ENCODE measurements at regions not wholly inside any gene's neighbourhood (a gene's known extent, or its start where the extent isn't known, plus 50 kb on each side); places are given as distances from the start of the nearest gene placed in this dataset.

DNA sequence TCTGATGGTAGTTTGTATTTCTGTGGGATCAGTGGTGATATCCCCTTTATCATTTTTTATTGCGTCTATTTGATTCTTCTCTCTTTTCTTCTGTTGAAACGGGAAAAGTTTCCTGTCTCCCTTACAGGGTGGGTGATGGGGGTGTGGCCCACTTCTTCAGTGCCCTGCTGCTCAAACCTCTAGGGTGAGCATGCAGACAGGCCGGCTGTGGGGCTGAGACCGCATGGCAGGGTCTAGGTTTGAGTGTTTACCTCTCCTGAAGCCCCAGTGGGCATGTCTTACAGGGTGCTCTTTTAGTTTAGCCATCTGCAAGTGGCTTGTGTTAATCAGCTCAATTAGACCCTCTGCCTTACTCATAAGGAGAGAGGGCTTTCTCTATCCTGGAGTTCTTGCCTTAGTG lies 450.0 kb upstream of the EPHA3 start:
- H2AFZ ChIP-seq (ENCODE audit: low read length, unreplicated experiment) = no peak overlapping the region
- no peaks in the 10 kb centered on the region for H3K27me3 ChIP-seq (ENCODE audit: insufficient read depth, low read length)
- no peaks in the 10 kb centered on the region for H3K79me2 ChIP-seq (ENCODE audit: control insufficient read depth, insufficient read depth, low read length, unreplicated experiment)
- H3K4me1 ChIP-seq (ENCODE audit: control insufficient read depth, insufficient read depth, low read length, unreplicated experiment) = peaks cover 4% of the 10 kb centered on the region
- H3K27ac ChIP-seq (ENCODE audit: low read depth, low read length) = no peak overlapping the region
- H3K36me3 ChIP-seq (ENCODE audit: insufficient read depth, low read length) = no peaks in the 10 kb centered on the region
- H3K4me3 ChIP-seq (ENCODE audit: low read depth, low read length) = no peak overlapping the region

DNA sequence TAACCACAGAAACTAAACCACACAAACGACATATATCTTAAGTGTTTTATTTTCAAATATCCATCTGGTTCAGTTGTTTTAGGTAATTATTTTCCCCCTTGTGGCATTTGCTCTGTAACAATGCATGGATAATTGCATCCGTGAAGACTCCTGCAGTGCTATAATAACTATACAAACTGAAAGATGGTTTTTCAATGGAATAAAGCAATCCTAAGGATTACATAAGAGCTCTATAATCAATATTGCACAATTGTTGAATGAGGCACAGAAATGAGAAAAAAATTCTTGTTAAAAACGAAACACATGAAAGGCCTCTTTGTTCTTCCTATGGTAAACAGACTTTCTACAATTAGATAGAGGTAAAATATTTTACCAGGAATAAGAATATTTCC lies 446.0 kb upstream of the EPHA3 start:
- Histone ChIP-seq H3K4me1 (ENCODE audit: control insufficient read depth, insufficient read depth, low read length, unreplicated experiment) (peaks cover 4% of the 10 kb centered on the region), H3K27ac (ENCODE audit: low read depth, low read length) (no peak overlapping the region), H3K36me3 (ENCODE audit: insufficient read depth, low read length) (no peaks in the 10 kb centered on the region), H3K4me3 (ENCODE audit: low read depth, low read length) (no peak overlapping the region), H3K79me2 (ENCODE audit: control insufficient read depth, insufficient read depth, low read length, unreplicated experiment) (no peaks in the 10 kb centered on the region), H3K27me3 (ENCODE audit: insufficient read depth, low read length) (no peaks in the 10 kb centered on the region), H2AFZ (ENCODE audit: low read length, unreplicated experiment) (no peak overlapping the region)

DNA sequence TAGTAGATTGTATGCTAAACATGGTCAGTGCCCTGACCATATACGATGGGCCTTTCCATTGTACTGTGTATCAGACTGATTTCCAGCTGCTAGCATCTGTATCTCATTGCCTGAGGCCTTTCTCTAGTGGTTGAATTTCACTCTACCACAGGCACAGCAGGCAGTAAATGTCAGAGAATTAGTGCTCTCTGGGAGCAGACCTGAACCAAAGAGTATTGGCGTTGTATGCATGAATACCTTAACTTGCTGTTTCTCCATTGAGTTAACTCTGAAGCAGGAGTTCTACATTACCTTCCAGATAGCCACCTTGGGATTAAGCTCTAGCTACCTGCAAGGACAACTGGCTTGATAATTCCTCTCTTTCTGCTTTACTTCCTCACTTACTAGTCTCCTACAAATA lies 439.2 kb upstream of the EPHA3 start:
- no peak overlapping the region for H3K4me3 ChIP-seq (ENCODE audit: low read depth, low read length)
- no peaks in the 10 kb centered on the region for H3K4me1 ChIP-seq (ENCODE audit: control insufficient read depth, insufficient read depth, low read length, unreplicated experiment)
- H3K79me2 ChIP-seq (ENCODE audit: control insufficient read depth, insufficient read depth, low read length, unreplicated experiment) = no peaks in the 10 kb centered on the region
- H3K27me3 ChIP-seq (ENCODE audit: insufficient read depth, low read length) = no peaks in the 10 kb centered on the region
- H3K36me3 ChIP-seq (ENCODE audit: insufficient read depth, low read length) = no peaks in the 10 kb centered on the region
- no peak overlapping the region for H2AFZ ChIP-seq (ENCODE audit: low read length, unreplicated experiment)
- H3K27ac ChIP-seq (ENCODE audit: low read depth, low read length) = no peak overlapping the region

DNA sequence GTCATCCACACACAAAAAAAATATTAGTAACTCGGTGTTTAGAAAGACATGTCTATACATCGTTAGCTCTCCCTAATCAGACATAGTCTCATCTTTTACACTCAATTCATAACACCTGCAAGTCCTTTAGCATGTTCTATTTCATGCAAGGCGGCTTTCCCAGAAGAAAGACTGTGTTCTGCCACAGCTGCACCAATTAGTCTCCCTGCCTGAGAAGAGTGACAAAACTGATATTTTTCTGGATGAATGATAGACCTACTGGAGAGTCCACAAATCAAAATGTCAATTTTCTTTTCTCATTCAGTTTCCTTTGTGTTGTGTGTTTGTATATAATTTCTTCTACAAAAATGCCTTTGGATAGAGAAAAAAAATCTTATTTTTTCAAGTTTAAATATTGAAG lies 435.8 kb upstream of the EPHA3 start:
- Histone ChIP-seq H3K79me2 (ENCODE audit: control insufficient read depth, insufficient read depth, low read length, unreplicated experiment) (no peaks in the 10 kb centered on the region), H3K27me3 (ENCODE audit: insufficient read depth, low read length) (no peaks in the 10 kb centered on the region), H3K27ac (ENCODE audit: low read depth, low read length) (no peak overlapping the region), H3K4me3 (ENCODE audit: low read depth, low read length) (no peak overlapping the region), H3K4me1 (ENCODE audit: control insufficient read depth, insufficient read depth, low read length, unreplicated experiment) (no peaks in the 10 kb centered on the region), H2AFZ (ENCODE audit: low read length, unreplicated experiment) (no peak overlapping the region), H3K36me3 (ENCODE audit: insufficient read depth, low read length) (no peaks in the 10 kb centered on the region)

DNA sequence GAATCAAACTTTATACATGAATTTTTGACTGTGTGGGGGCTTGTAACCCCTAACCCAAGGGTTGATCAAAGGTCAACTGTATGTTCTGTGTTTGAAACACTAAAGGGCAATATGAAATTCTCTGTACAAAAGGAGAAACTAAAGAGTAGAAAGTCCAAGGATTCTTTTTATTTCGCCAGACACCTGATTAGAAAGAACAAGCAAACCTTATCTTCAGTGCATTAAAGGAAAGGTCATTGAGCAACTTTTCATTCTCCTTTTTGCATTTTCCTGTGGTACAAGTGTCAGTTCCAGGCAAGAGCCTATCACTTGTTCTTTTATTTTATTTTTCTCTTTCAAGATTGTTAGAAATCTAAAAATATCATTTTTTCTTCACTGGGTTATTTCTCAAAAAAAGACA lies 430.1 kb upstream of the EPHA3 start:
- Histone ChIP-seq H3K4me3 (ENCODE audit: low read depth, low read length) (no peak overlapping the region), H3K36me3 (ENCODE audit: insufficient read depth, low read length) (no peaks in the 10 kb centered on the region), H3K4me1 (ENCODE audit: control insufficient read depth, insufficient read depth, low read length, unreplicated experiment) (no peaks in the 10 kb centered on the region), H2AFZ (ENCODE audit: low read length, unreplicated experiment) (no peak overlapping the region), H3K79me2 (ENCODE audit: control insufficient read depth, insufficient read depth, low read length, unreplicated experiment) (no peaks in the 10 kb centered on the region), H3K27me3 (ENCODE audit: insufficient read depth, low read length) (no peaks in the 10 kb centered on the region), H3K27ac (ENCODE audit: low read depth, low read length) (no peak overlapping the region)

DNA sequence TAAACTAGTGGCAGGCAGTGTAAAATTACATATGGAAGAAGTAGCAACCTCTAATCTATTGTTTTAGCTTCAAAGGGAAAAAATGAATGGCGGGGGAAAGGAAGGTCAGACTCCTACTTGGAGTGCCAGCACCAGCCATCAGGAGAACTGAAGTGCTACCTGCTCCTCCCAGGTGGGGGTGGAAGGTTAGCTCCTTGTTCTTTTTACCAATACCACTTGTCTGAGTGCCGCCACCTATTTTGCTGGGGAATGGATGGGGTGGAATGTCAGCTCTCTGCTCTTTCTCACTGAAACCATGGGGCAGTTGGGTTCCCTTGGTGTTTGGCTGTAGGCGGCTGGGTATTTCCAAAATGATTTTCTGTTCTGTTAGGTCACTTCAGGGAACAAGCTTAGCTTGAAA lies 428.7 kb upstream of the EPHA3 start:
- Histone ChIP-seq H3K4me1 (ENCODE audit: control insufficient read depth, insufficient read depth, low read length, unreplicated experiment) (no peaks in the 10 kb centered on the region), H3K27ac (ENCODE audit: low read depth, low read length) (no peak overlapping the region), H2AFZ (ENCODE audit: low read length, unreplicated experiment) (no peak overlapping the region), H3K79me2 (ENCODE audit: control insufficient read depth, insufficient read depth, low read length, unreplicated experiment) (no peaks in the 10 kb centered on the region), H3K36me3 (ENCODE audit: insufficient read depth, low read length) (no peaks in the 10 kb centered on the region), H3K27me3 (ENCODE audit: insufficient read depth, low read length) (no peaks in the 10 kb centered on the region), H3K4me3 (ENCODE audit: low read depth, low read length) (no peak overlapping the region)

DNA sequence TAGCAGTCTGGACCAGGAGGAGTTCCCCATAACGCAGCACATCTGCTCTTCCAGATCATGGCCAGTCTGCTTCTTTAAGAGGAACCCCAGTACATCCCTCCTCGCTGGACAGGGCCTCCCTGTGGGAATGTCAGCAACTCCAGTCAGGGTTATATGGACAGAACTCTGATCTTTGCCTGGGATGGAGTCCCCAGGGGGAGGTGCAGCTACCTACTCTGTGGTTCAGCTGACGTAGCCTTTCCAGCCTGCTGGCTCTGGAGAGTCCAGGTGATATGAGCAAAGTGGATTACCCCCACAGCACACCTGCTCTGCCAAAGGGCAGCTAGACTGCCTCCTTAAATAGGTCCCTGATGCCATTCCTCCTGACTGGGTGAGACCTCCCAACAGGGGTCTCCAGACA lies 417.1 kb upstream of the EPHA3 start:
- H3K27me3 ChIP-seq (ENCODE audit: insufficient read depth, low read length) = no peaks in the 10 kb centered on the region
- no peak overlapping the region for H3K4me3 ChIP-seq (ENCODE audit: low read depth, low read length)
- H3K36me3 ChIP-seq (ENCODE audit: insufficient read depth, low read length) = no peaks in the 10 kb centered on the region
- H3K27ac ChIP-seq (ENCODE audit: low read depth, low read length) = no peak overlapping the region
- no peaks in the 10 kb centered on the region for H3K79me2 ChIP-seq (ENCODE audit: control insufficient read depth, insufficient read depth, low read length, unreplicated experiment)
- no peak overlapping the region for H2AFZ ChIP-seq (ENCODE audit: low read length, unreplicated experiment)
- H3K4me1 ChIP-seq (ENCODE audit: control insufficient read depth, insufficient read depth, low read length, unreplicated experiment) = no peaks in the 10 kb centered on the region

DNA sequence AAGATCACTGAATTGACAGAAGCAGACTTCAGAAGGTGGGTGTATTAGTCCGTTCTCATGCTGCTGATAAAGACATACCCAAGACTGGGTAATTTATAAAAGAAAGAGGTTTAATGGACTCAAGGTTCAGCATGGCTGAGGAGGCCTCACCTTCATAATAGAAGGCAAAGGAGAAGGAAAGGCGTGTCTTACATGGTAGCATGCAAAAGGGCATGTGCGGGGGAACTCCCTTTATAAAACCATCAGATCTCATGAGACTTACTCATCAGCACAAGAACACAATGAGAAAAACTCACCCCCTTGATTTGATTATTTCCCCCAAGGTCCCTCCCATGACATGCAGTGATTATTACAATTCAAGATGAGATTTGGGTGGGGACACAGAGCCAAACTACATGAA lies 416.3 kb upstream of the EPHA3 start:
- Histone ChIP-seq H3K27me3 (ENCODE audit: insufficient read depth, low read length) (no peaks in the 10 kb centered on the region), H3K79me2 (ENCODE audit: control insufficient read depth, insufficient read depth, low read length, unreplicated experiment) (no peaks in the 10 kb centered on the region), H3K4me3 (ENCODE audit: low read depth, low read length) (no peak overlapping the region), H3K4me1 (ENCODE audit: control insufficient read depth, insufficient read depth, low read length, unreplicated experiment) (no peaks in the 10 kb centered on the region), H2AFZ (ENCODE audit: low read length, unreplicated experiment) (no peak overlapping the region), H3K36me3 (ENCODE audit: insufficient read depth, low read length) (no peaks in the 10 kb centered on the region), H3K27ac (ENCODE audit: low read depth, low read length) (no peak overlapping the region)

DNA sequence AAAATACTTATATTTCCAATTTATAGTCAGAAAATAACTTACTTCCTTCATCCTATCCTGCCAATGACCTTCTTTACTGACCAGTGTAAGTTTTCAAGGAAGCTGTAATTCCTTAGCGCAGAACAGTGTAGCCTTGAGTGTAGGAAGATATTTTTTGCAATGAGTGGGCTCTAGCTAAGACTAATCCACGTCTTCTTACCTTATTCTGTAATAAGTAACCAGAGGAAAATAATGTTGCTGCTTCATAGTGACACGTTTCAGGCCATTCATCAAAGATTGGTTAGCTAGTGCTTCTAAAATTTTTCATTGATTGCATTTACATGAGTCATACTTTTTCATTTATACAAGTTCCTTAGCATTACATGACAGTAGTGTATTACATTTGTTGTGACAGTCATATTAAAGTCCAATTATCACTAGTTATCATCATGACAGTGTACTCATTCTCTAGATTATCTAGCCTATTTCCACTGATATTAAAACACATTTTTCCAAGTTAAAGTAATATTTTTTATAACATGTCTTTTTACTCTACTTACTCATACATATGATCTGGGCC lies 403.8 kb upstream of the EPHA3 start:
- no peaks in the 10 kb centered on the region for H3K79me2 ChIP-seq (ENCODE audit: control insufficient read depth, insufficient read depth, low read length, unreplicated experiment)
- H3K4me3 ChIP-seq (ENCODE audit: low read depth, low read length) = no peak overlapping the region
- no peak overlapping the region for H3K27ac ChIP-seq (ENCODE audit: low read depth, low read length)
- H3K27me3 ChIP-seq (ENCODE audit: insufficient read depth, low read length) = no peaks in the 10 kb centered on the region
- no peaks in the 10 kb centered on the region for H3K36me3 ChIP-seq (ENCODE audit: insufficient read depth, low read length)
- H2AFZ ChIP-seq (ENCODE audit: low read length, unreplicated experiment) = no peak overlapping the region
- no peaks in the 10 kb centered on the region for H3K4me1 ChIP-seq (ENCODE audit: control insufficient read depth, insufficient read depth, low read length, unreplicated experiment)

DNA sequence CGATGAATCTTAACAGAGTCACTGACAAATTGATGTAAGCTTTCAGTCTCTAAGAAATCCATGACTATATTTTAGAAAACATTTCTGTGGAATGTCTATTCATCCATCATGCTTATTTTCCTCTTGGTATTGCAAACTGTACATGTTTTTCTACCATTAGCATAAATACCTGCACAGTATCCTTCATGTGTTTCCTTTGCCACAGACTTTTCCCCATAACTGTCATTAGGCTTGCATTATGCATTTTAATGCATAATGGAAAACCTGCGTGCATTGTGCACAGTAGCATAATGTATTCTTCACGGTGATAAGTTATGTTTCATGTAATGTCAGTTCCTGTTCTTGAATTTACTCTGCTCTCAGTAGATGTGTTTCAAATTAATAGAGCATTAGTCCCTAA lies 403.1 kb upstream of the EPHA3 start:
- Histone ChIP-seq H3K27ac (ENCODE audit: low read depth, low read length) (no peak overlapping the region), H3K4me1 (ENCODE audit: control insufficient read depth, insufficient read depth, low read length, unreplicated experiment) (no peaks in the 10 kb centered on the region), H3K27me3 (ENCODE audit: insufficient read depth, low read length) (no peaks in the 10 kb centered on the region), H3K79me2 (ENCODE audit: control insufficient read depth, insufficient read depth, low read length, unreplicated experiment) (no peaks in the 10 kb centered on the region), H2AFZ (ENCODE audit: low read length, unreplicated experiment) (no peak overlapping the region), H3K36me3 (ENCODE audit: insufficient read depth, low read length) (no peaks in the 10 kb centered on the region), H3K4me3 (ENCODE audit: low read depth, low read length) (no peak overlapping the region)

DNA sequence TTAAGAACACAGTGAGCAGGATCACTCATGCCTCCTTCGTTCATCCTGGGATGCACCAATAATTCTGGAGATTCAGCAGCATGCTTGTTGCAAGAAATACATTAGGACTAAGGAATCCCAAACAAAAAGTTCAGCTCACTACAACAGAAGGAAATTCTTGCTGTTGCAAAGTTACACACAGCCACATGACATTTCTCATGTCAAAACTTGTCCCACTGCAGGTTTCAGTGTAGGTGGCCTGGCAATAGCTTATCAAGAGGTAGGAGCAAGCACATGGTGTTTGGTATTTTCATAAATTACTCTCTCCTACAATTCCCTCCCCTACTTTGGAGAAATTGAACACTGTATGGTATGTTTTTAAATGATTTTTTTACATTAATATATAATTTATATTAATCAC lies 399.6 kb upstream of the EPHA3 start:
- peaks cover 2% of the 10 kb centered on the region for H3K4me1 ChIP-seq (ENCODE audit: control insufficient read depth, insufficient read depth, low read length, unreplicated experiment)
- H2AFZ ChIP-seq (ENCODE audit: low read length, unreplicated experiment) = no peak overlapping the region
- no peak overlapping the region for H3K4me3 ChIP-seq (ENCODE audit: low read depth, low read length)
- no peaks in the 10 kb centered on the region for H3K36me3 ChIP-seq (ENCODE audit: insufficient read depth, low read length)
- H3K27me3 ChIP-seq (ENCODE audit: insufficient read depth, low read length) = no peaks in the 10 kb centered on the region
- no peak overlapping the region for H3K27ac ChIP-seq (ENCODE audit: low read depth, low read length)
- no peaks in the 10 kb centered on the region for H3K79me2 ChIP-seq (ENCODE audit: control insufficient read depth, insufficient read depth, low read length, unreplicated experiment)
